ENCODE measurements at regions not wholly inside any gene's neighbourhood (a gene's known extent, or its start where the extent isn't known, plus 50 kb on each side); places are given as distances from the start of the nearest gene placed in this dataset.
"Not testable (repeated sequence)": the region's sequence is repeated elsewhere in the genome, so short reads cannot be mapped to it uniquely, and the experiment has no call there.

DNA sequence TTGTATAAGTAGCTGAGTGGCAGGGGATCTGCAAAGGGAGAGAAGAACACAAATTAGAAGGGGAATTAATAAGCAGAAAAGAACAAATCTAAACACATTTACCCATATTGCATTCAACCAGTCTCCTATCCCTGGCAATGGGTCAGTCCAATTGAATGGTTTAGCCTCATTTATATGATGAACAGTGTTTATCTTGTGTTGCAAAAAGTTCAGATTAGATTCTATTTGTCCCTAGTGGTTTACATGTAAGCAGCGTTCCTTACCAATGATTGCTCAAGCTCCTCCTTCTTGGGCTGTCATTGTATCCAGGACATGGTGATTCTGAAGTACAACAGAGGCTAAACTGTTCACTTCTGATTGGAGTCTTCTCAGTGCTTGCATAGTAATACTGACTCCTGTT, 49.9 kb upstream of the SLC8A3 start:
- TF ChIP-seq, protein P1, sequence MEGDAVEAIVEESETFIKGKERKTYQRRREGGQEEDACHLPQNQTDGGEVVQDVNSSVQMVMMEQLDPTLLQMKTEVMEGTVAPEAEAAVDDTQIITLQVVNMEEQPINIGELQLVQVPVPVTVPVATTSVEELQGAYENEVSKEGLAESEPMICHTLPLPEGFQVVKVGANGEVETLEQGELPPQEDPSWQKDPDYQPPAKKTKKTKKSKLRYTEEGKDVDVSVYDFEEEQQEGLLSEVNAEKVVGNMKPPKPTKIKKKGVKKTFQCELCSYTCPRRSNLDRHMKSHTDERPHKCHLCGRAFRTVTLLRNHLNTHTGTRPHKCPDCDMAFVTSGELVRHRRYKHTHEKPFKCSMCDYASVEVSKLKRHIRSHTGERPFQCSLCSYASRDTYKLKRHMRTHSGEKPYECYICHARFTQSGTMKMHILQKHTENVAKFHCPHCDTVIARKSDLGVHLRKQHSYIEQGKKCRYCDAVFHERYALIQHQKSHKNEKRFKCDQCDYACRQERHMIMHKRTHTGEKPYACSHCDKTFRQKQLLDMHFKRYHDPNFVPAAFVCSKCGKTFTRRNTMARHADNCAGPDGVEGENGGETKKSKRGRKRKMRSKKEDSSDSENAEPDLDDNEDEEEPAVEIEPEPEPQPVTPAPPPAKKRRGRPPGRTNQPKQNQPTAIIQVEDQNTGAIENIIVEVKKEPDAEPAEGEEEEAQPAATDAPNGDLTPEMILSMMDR (IDR thresholded peaks at IDR 0.05): not testable (repeated sequence)
- TF ChIP-seq POLR2A (IDR thresholded peaks at IDR 0.05): not testable (repeated sequence)

Measured in right lobe of liver (tissue), 4 donors.